ENCODE measurements at regions not wholly inside any gene's neighbourhood (a gene's known extent, or its start where the extent isn't known, plus 50 kb on each side); places are given as distances from the start of the nearest gene placed in this dataset.
A peak's percentile ranks its signal among the peaks of the same experiment; 100 is the strongest.
"Not testable (repeated sequence)": the region's sequence is repeated elsewhere in the genome, so short reads cannot be mapped to it uniquely, and the experiment has no call there.

DNA sequence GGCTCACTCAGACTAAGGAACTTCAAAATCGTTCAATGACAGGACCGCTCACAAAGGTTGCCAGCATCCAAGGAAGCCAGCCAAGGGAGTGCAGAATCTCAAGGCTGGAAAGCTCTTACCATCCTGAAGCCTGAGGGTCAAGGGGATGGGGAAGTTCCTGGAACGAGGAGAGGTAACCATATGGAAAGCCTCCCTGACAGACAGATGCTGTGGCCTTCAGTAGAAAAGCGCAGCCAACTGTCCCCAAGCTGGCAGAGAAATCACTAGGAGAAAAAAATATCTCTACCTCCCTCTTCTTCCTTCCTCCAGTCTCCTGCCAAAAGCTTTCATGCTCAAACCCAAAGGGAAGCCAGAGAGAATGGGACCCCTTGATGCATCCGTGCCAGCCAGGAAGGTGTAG, 90.5 kb upstream of the RANBP3L start:
- no peak for DNase-seq

DNA sequence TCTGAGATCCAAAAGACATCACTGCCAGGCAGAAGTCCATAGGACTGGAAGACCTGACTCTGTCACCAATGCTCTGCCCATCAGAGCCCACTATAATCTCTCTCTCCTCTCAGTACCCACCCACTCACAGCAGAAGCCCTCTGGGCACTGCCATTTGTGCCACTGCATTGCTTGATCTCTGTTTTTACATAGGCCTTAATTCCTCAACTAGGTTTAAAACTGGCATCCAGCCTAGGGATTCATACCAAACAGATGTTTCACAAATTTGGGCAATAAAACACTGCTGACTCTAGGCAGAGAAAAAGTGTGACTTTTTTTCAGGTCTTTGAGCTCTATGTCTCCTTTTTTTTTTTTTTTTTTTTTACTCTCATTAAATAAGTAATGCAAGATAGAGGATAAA, 91.1 kb upstream of the RANBP3L start:
- DNase-seq: no peak

DNA sequence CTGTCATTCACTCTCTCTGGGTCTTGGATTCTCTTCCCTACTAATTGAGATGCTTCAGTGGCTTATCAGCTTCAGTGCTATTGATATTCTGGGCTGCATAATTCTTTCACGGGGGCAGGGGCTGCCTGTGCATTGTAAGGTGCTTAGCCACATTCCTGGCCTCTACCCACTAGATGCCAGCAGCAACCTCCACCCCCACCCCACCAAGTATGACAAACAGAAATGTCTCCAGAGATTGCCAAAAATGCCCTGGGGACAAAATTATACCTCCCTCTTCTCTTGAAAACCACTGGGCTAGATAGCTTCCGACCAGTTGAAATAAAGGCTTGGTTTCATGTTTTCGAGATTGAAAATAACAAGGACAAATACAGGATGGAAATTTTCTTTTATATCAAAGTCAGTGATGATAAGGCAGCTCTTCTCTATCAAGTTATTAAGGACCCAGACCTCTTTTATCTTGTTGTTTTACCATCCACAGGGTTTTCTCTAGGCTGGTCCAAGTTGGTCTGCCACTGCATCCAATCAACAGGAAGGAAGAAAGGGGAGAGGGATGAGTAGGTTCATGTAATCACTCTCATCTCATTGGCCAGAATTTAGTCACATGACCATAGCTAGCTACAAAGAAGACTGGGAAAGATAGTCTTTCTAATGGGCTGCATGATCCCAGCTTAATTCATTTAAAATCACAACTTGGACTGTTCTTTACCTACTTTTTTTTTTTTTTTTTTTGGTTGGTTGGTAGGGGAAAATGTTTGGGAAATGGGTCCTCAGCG, 92.1 kb upstream of the RANBP3L start:
- DNase-seq: no peak

GRCh38 chr5:36395260-36395659, 93.6 kb upstream of the RANBP3L start:
- no peak for DNase-seq

GRCh38 chr5:36395947-36396346, 94.2 kb upstream of the RANBP3L start:
- DNase-seq: not testable (repeated sequence)

GRCh38 chr5:36396640-36397039, 94.9 kb upstream of the RANBP3L start:
- no peak for DNase-seq

DNA sequence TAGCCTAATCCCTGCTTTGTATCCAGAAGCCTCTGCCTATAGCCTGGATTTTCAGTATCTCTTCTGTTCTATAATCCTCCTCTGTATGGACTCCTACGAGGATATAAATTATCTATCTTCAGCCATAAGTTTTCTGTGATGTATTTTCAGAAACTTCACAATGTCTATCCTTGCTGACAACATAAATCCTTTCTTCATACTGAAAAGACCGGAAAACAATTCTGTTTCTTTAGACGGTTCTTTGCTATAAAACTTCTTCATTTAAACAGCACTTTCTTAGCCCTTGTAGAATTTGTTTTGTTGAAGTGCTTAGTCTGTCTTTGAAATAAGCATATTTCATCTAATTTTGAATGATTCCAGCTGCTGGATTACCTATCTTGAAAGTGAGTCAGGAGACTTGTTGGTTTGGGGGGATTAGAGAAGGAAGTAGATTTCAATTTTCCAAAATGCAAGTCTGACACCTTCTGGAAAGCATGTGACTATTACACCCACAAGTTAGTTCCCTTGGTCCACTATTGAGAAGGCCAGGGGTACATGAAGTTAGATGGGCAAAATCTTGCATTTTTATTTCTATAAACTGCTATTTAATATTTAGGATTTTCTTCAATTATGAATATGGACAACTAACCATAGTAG, 96.3 kb upstream of the RANBP3L start:
- DNase-seq: no peak

DNA sequence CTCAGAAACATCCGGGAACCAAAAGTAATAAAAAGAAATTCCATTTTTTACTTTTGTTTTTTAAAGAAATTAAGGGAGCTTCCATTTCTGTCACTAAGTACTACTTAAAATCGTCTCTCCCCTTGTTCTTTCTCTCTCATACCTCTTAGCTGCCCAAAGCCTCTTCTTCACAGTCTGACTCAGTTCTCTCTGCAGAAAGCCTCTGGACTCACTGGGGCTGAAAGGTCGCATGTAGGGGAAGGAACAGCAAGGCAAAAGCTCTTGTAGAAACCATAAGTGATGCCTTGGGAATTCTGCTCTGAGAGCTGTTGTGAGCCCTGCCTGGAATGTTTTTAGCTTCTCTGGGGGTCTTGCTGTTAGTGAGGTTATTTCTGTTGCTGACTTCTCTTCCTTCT, 100.8 kb upstream of the RANBP3L start:
- no peak for DNase-seq

DNA sequence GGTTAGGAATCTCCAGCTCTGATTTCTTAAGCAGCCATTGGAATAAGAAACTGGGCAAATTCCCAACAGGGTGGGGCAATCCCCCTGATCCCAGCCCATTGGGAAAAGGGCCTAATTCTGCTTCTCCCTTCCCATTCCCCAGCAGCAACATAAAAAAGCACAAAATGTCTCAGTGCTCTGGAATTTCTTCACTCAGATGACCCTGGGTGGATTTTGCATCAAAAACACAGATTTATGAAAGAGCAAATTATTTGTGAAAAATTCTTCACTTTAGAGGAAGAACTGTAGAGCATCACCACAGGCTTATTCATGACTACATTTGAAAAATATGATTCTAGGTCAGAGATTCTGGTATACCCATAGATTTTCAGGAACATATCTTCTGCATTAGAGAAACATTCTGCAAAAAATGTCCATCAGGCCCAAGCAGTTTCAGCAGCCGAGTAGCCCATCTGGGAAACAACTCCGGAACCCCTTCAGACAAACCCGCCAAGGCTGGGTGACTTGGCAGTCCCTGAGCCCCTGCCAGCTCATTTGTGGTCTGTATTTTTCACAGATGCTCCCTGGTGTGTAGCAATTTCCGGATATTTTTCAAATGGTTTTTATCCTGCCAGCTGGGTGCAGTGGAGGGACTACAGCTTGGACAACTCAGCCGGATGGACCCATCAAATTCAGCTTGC, 102.1 kb upstream of the RANBP3L start:
- no peak for DNase-seq

GRCh38 chr5:36406023-36406422, 104.3 kb upstream of the RANBP3L start:
- DNase-seq: no peak

DNA sequence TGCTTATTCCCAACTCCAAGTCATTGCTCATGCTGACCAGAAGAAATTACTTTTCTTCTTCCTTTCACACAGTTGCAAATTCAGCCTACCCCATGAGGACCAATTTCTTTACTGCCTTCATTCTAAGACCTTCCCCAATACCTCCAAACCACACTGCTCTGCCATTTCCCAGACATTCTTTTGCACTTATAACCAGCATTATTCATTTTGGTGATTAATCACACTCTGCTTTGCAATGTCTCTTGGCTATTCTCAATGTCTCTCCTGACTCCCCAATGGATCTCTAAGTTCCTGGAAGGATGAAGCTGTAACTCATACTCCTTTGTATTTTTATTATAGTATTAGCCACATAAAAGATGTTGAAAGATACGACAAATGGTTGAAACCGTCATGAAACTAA, 105.7 kb upstream of the RANBP3L start:
- no peak for DNase-seq

DNA sequence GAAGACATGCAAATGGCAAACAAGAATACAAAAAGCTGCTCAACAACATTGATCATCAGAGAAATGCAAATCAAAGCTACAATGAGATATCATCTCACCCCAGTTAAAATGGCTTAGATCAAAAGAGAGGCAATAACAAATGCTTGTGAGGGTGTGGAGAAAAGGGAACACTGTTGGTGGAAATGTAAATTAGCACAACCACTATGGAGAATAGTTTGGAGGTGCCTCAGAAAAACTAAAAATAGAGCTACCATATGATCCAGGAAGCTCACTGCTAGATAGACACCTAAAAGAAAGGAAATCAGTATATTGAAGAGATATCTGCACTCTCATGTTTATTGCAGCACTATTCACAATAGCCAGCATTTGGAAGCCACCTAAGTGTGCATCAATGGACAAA, 108.0 kb upstream of the RANBP3L start:
- not testable (repeated sequence) for DNase-seq

DNA sequence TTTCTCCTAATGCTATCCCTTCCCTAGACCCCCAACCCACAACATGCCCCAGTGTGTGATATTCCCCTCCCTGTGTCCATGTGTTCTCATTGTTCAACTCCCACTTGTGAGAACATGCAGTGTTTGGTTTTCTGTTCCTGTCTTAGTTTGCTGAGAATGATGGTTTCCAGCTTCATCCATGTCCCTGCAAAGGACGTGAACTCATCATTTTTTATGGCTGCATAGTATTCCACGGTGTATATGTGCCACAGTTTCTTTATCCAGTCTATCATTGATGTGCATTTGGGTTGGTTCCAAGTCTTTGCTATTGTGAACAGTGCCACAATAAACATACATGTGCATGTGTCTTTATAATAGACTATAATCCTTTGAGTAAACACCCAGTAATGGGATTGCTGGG, 109.0 kb upstream of the RANBP3L start:
- DNase-seq: not testable (repeated sequence)

DNA sequence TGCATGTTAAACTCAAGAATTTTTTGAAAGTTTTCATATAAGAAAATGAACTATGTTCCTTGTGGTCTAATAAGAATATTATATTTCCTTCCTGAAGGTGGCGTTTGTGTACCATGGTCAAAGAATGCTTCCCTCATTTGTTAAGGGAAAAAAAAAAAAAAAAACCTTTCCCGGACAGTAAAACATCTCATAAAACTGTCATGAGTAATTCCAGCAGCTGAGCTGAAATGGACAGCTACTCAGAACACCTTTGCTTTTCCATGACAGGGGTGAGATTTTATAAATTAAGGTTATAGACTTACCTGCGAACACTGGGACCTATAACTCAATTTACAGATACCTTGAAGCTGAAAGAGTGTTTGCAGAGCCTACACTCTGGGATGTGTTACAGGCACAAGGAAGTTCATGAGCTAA, 113.2 kb upstream of the RANBP3L start:
- peak; percentile 36 for DNase-seq

GRCh38 chr5:36416605-36417004, 114.9 kb upstream of the RANBP3L start:
- no peak for DNase-seq

GRCh38 chr5:36417221-36417620, 115.5 kb upstream of the RANBP3L start:
- DNase-seq: no peak

GRCh38 chr5:36417668-36418067, 116.0 kb upstream of the RANBP3L start:
- DNase-seq: no peak

DNA sequence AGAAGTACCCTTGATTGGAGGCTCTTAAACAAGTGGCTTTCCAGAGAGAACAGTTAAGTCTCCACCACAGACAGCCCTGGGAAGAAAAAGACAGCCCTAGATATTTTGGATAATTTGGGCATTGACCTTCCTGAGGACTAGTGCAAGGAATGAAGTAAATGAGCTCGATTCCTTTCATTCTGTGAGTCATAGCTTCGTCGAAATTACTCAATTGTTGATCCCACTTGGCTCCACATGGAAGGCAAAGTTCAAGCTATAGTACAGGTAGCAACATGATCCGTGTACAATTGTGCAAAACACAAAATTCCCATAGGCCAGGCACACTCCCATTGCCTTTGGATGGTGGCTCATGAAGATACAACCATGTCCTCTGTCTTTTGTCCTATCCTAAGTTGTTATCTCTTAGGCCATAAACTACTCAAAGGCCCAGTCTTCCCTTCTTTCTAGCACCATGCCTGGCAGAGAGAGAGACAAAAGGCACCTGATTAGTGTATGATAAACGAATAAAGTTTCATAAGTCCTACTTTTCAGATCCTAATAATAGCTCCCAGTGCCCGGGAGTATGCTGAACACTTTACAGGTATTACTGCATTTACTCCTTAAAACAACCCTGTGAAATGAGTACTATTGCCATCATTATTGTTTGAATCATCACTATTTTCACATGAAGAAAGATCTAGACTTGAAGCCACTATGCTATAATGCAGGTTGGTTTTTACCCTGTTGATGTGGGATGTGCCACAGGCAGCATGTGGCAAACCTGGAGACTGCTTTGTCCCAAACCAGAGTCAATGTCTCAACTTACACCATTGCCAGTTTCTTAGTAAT, 116.7 kb upstream of the RANBP3L start:
- DNase-seq: no peak

- no peak for DNase-seq
Measured at GRCh38 chr5:36421256-36421655, 119.6 kb upstream of the RANBP3L start.

GRCh38 chr5:36422952-36423351, 121.2 kb upstream of the RANBP3L start:
- DNase-seq: no peak

DNA sequence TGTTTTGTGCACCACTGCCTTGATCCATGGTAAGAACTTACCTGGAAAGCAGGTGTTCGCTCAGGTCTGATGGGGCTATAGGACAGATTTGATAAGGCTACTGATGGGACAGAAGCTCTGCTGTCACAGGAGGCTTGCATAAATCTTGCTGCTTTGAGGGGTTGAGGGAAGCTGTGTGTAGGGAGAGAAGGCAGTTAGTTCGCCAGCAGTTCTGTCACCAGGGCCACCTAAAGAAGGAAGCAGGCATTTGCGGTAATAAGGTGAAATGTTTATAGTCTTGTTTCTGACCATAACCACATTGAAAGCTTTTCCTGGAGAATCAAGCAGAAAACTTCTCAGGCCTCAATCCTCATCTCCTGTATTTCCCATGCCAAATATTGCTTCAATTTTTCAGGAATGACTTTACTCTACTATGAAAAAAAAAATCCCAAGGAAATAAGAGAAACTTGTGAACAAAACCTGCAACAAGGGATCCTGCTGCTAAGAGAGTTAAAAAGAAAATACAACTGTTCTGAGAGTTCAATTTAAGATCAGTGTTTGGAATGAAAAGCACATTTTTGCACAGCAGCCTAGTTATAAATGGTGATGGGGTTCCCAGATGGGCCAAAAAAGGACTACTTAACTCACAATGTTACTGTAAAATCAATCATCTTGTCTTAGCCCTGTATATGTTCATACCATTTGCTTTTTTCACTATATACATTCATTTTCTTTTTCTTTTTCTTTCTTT, 122.0 kb upstream of the RANBP3L start:
- no peak for DNase-seq

GRCh38 chr5:36426070-36426469, 124.4 kb upstream of the RANBP3L start:
- DNase-seq: not testable (repeated sequence)

GRCh38 chr5:36435516-36435915, 133.8 kb upstream of the RANBP3L start:
- no peak for DNase-seq

All from NCI-H1694 (cell line).